MM.1S (cell line): ENCODE measurements at regions not wholly inside any gene's neighbourhood (a gene's known extent, or its start where the extent isn't known, plus 50 kb on each side); places are given as distances from the start of the nearest gene placed in this dataset.
"Not testable (repeated sequence)": the region's sequence is repeated elsewhere in the genome, so short reads cannot be mapped to it uniquely, and the experiment has no call there.

Experiments
- DNase-seq: peaks from one replicate; pipeline ENCODE4 v3.0.0-alpha.2; 2015
- H2AFZ ChIP-seq: fragments of 300-600 bp; sonication (generic); 2 replicates; pipeline ENCODE4 v1.6.0; 2016; ENCODE audit warnings: antibody characterized with exemption, low read length
- H3F3A ChIP-seq: fragments of 300-600 bp; sonication (generic); 2 replicates; pipeline ENCODE4 v1.6.1; 2016; ENCODE audit warnings: mild to moderate bottlenecking, antibody characterized with exemption, low read length, moderate library complexity, mixed read lengths; ENCODE audit not compliant: insufficient read depth
- H3K27ac ChIP-seq: fragments of 300-600 bp; sonication (generic); 2 replicates; pipeline ENCODE4 v1.5.1; 2016; ENCODE audit warnings: mild to moderate bottlenecking, low read length
- H3K27me3 ChIP-seq: fragments of 300-600 bp; sonication (generic); replicated peaks from 2 replicates; pipeline ENCODE4 v1.6.0; 2016; ENCODE audit warnings: low read length; ENCODE audit not compliant: insufficient read depth
- H3K36me3 ChIP-seq: fragments of 300-600 bp; sonication (generic); replicated peaks from 2 replicates; pipeline ENCODE4 v1.6.1; 2016; ENCODE audit warnings: mild to moderate bottlenecking, low read length, mixed read lengths; ENCODE audit not compliant: insufficient read depth
- H3K4me1 ChIP-seq: fragments of 300-600 bp; sonication (generic); 2 replicates; pipeline ENCODE4 v1.6.1; 2016; ENCODE audit warnings: low read length, mixed read lengths
- H3K4me2 ChIP-seq: fragments of 300-600 bp; sonication (generic); 2 replicates; pipeline ENCODE4 v1.6.0; 2016; ENCODE audit warnings: low read depth, low read length
- H3K4me3 ChIP-seq: fragments of 300-600 bp; sonication (generic); 2 replicates; pipeline ENCODE4 v1.5.1; 2016; ENCODE audit warnings: low read length, mixed read lengths
- H3K79me2 ChIP-seq: fragments of 300-600 bp; sonication (generic); 2 replicates; pipeline ENCODE4 v1.6.1; 2016; ENCODE audit warnings: mixed run types, low read length, mixed read lengths
- H3K9ac ChIP-seq: fragments of 300-600 bp; sonication (generic); 2 replicates; pipeline ENCODE4 v1.6.1; 2016; ENCODE audit warnings: low read length, mixed read lengths
- H3K9me2 ChIP-seq: fragments of 300-600 bp; sonication (generic); replicated peaks from 2 replicates; pipeline ENCODE4 v1.6.1; 2016; ENCODE audit warnings: mild to moderate bottlenecking, low read length, mixed read lengths; ENCODE audit not compliant: insufficient read depth
- H3K9me3 ChIP-seq: fragments of 300-600 bp; sonication (generic); replicated peaks from 2 replicates; pipeline ENCODE4 v1.6.1; 2016; ENCODE audit warnings: mild to moderate bottlenecking, low read length, mixed read lengths; ENCODE audit not compliant: insufficient read depth
- H4K20me1 ChIP-seq: fragments of 300-600 bp; sonication (generic); 2 replicates; pipeline ENCODE4 v1.6.1; 2016; ENCODE audit warnings: mild to moderate bottlenecking, low read length, moderate library complexity, mixed read lengths; ENCODE audit not compliant: insufficient read depth
- CTCF ChIP-seq: fragments of 300-600 bp; sonication (generic); IDR thresholded peaks from 2 replicates; pipeline ENCODE4 v1.5.1; 2016; ENCODE audit warnings: antibody characterized with exemption, low read length, mixed read lengths
- EZH2 ChIP-seq: fragments of 300-600 bp; sonication (generic); optimal IDR thresholded peaks from 2 replicates; pipeline ENCODE3; 2017; ENCODE audit warnings: low read depth, mild to moderate bottlenecking, antibody characterized with exemption, low read length, mixed read lengths
- EZH2phosphoT487 ChIP-seq: fragments of 300-600 bp; sonication (generic); IDR thresholded peaks from 2 replicates; pipeline ENCODE4 v1.6.1; 2018; ENCODE audit warnings: antibody characterized with exemption, low read length

DNA sequence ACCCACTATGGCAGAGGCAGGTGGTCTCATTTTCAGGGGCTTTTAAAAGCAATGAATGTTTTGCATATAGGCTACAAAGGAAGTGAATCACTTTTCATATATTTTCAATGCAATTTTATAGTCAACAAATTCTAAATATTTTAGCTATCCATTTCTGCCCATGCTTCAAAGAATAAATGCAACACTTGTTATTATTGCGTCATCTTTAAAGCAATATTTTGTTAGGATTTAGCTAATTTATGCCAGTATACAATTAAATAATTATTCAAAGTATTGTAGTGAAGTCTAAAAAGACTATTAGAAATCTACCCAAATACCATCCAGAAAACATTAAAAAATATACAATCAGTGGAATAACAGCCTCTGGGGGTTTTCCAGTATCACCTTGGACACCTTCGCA lies 509.1 kb upstream of the SPANXN1 start:
- TF ChIP-seq EZH2phosphoT487 (no peak), EZH2 (no peak), CTCF (no peak)
- no peaks in the 10 kb centered on the region for H3K9me3 ChIP-seq
- no peaks in the 10 kb centered on the region for H3F3A ChIP-seq
- no peaks in the 10 kb centered on the region for H4K20me1 ChIP-seq
- no peaks in the 10 kb centered on the region for H3K79me2 ChIP-seq
- no peaks in the 10 kb centered on the region for H3K36me3 ChIP-seq
- no peak overlapping the region for H3K4me2 ChIP-seq
- H3K27ac ChIP-seq, result no peak overlapping the region
- no peaks in the 10 kb centered on the region for H3K27me3 ChIP-seq
- H2AFZ ChIP-seq, result no peak overlapping the region
- H3K9ac ChIP-seq, result no peak overlapping the region
- H3K9me2 ChIP-seq, result no peaks in the 10 kb centered on the region
- no peak for DNase-seq
- H3K4me1 ChIP-seq, result no peaks in the 10 kb centered on the region
- no peak overlapping the region for H3K4me3 ChIP-seq

DNA sequence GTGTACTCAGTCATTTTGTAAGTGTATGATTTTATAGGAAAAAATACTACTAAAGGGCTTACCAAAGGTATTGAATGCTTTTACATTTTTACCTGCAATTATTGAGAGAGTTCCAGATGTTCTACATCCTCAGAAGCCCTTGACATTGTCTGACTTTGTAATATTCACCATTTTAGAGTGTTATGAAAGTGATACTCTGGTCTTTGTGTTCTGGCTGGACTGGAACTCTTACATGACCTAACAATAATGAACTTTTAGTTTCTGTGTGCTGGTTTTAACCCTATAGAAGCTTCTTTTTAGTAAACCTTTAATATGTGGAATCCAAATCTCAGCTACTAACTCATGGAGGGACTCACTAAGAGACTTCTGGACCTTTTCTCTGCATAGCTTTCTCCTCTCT lies 478.8 kb upstream of the SPANXN1 start:
- Histone ChIP-seq H3K79me2 (no peaks in the 10 kb centered on the region), H2AFZ (no peak overlapping the region), H3K36me3 (no peaks in the 10 kb centered on the region), H3K9me3 (no peaks in the 10 kb centered on the region), H3K9ac (no peak overlapping the region), H3F3A (no peaks in the 10 kb centered on the region), H3K4me1 (no peaks in the 10 kb centered on the region), H3K27ac (no peak overlapping the region), H3K4me3 (no peak overlapping the region), H3K27me3 (no peaks in the 10 kb centered on the region), H3K9me2 (no peaks in the 10 kb centered on the region), H4K20me1 (no peaks in the 10 kb centered on the region), H3K4me2 (no peak overlapping the region)
- DNase-seq, result peak; percentile 49
- TF ChIP-seq EZH2phosphoT487 (no peak), EZH2 (no peak), CTCF (no peak)

DNA sequence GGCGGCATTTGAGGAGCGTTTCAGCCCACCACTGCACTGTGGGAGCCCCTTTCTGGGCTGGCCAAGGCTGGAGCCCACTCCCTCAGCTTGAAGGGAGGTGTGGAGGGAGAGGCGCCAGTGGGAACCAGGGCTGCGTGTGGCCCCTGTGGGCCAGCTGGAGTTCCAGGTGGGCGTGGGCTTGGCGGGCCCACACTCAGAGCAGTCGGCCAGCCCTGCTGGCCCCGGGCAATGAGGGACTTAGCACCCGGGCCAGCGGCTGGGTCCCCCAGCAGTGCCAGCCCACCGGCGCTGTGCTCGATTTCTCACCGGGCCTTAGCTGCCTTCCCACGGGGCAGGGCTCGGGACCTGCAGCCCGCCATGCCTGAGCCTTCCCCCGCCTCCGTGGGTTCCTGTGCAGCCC lies 463.8 kb upstream of the SPANXN1 start:
- H3F3A ChIP-seq, H3K4me3 ChIP-seq, H4K20me1 ChIP-seq, H3K79me2 ChIP-seq, H3K4me1 ChIP-seq, H2AFZ ChIP-seq, H3K27ac ChIP-seq, H3K27me3 ChIP-seq, H3K9me2 ChIP-seq, DNase-seq, H3K9ac ChIP-seq, H3K9me3 ChIP-seq, H3K4me2 ChIP-seq, H3K36me3 ChIP-seq: not testable (repeated sequence)

GRCh38 chrX:144790148-144790547 lies 457.2 kb upstream of the SPANXN1 start:
- Histone ChIP-seq H3K9me2 (no peaks in the 10 kb centered on the region), H3K9me3 (no peaks in the 10 kb centered on the region), H2AFZ (no peak overlapping the region), H3K27me3 (no peaks in the 10 kb centered on the region), H4K20me1 (no peaks in the 10 kb centered on the region), H3K27ac (no peak overlapping the region), H3F3A (no peaks in the 10 kb centered on the region), H3K4me1 (no peaks in the 10 kb centered on the region), H3K9ac (no peak overlapping the region), H3K36me3 (no peaks in the 10 kb centered on the region), H3K79me2 (no peaks in the 10 kb centered on the region), H3K4me3 (no peak overlapping the region), H3K4me2 (no peak overlapping the region)
- TF ChIP-seq EZH2phosphoT487 (no peak), CTCF (no peak), EZH2 (no peak)
- DNase-seq, result no peak
